HG02798 (cell line): ENCODE measurements at regions not wholly inside any gene's neighbourhood (a gene's known extent, or its start where the extent isn't known, plus 50 kb on each side); places are given as distances from the start of the nearest gene placed in this dataset.

Experiments
- ATAC-seq: cut with Tn5 transposase; IDR thresholded peaks from one replicate; pipeline ENCODE4 v1.9.1; 2021; ENCODE audit warnings: mild to moderate bottlenecking; ENCODE audit not compliant: unreplicated experiment, poor library complexity

GRCh38 chr7:47221826-47222225 lies 360.1 kb downstream of the TNS3 start:
- ATAC-seq, result no peak

- no peak for ATAC-seq
Measured at GRCh38 chr7:47218378-47219176, 363.3 kb downstream of the TNS3 start.

GRCh38 chr7:47217570-47218360 lies 364.1 kb downstream of the TNS3 start:
- ATAC-seq, result no peak

- no peak for ATAC-seq
Measured at GRCh38 chr7:47217086-47217485, 364.8 kb downstream of the TNS3 start.

- ATAC-seq, result no peak
Measured at GRCh38 chr7:47216439-47216838, 365.5 kb downstream of the TNS3 start.

- no peak for ATAC-seq
Measured at GRCh38 chr7:47215640-47216039, 366.3 kb downstream of the TNS3 start.

- ATAC-seq, result no peak
Measured at GRCh38 chr7:47215049-47215448, 366.9 kb downstream of the TNS3 start.

- ATAC-seq, result no peak
Measured at GRCh38 chr7:47213276-47213675, 368.6 kb downstream of the TNS3 start.

- ATAC-seq, result peak; percentile 81
Measured at GRCh38 chr7:47211519-47211973, 370.4 kb downstream of the TNS3 start.

- ATAC-seq, result no peak
Measured at GRCh38 chr7:47210281-47210854, 371.5 kb downstream of the TNS3 start.

- no peak for ATAC-seq
Measured at GRCh38 chr7:47207956-47208355, 374.0 kb downstream of the TNS3 start.

- no peak for ATAC-seq
Measured at GRCh38 chr7:47204709-47205108, 377.2 kb downstream of the TNS3 start.

- ATAC-seq, result no peak
Measured at GRCh38 chr7:47202146-47202783, 379.6 kb downstream of the TNS3 start.

- no peak for ATAC-seq
Measured at GRCh38 chr7:47198159-47198558, 383.8 kb downstream of the TNS3 start.

- no peak for ATAC-seq
Measured at GRCh38 chr7:47197486-47197885, 384.4 kb downstream of the TNS3 start.

- ATAC-seq, result no peak
Measured at GRCh38 chr7:47196737-47197136, 385.2 kb downstream of the TNS3 start.

GRCh38 chr7:47196106-47196645 lies 385.7 kb downstream of the TNS3 start:
- ATAC-seq, result no peak

GRCh38 chr7:47195641-47196040 lies 386.3 kb downstream of the TNS3 start:
- ATAC-seq, result no peak

- no peak for ATAC-seq
Measured at GRCh38 chr7:47194516-47195057, 387.3 kb downstream of the TNS3 start.

- ATAC-seq, result no peak
Measured at GRCh38 chr7:47192978-47193377, 388.9 kb downstream of the TNS3 start.
